Esophagus muscularis mucosa (tissue), 4 donors: ENCODE measurements at regions not wholly inside any gene's neighbourhood (a gene's known extent, or its start where the extent isn't known, plus 50 kb on each side); places are given as distances from the start of the nearest gene placed in this dataset.

Experiments used
- DNase-seq: peaks from one replicate; pipeline ENCODE4 v3.0.0-alpha.2; 2017; ENCODE audit errors: extremely low spot score
- H3K27ac ChIP-seq, 4 donors: fragments of 200-600 bp; sonication (generic); replicated peaks in 1 of 4; 1 replicate in 3 of 4; 2 replicates in 1 of 4; pipeline ENCODE4 v1.5.1; 2016 to 2019; ENCODE audit warnings: mild to moderate bottlenecking in 1 of 4
- H3K27me3 ChIP-seq, 4 donors: fragments of 200-600 bp; sonication (generic); one replicate each; pipeline versions ENCODE4 v1.5.1 to v1.6.0; 2016 to 2019
- H3K36me3 ChIP-seq, 4 donors: fragments of 200-600 bp; sonication (generic); one replicate each; pipeline ENCODE4 v1.5.1; 2016 to 2019
- H3K4me1 ChIP-seq, 4 donors: fragments of 200-600 bp; sonication (generic); one replicate each; pipeline ENCODE4 v1.5.1; 2016 to 2019
- H3K4me3 ChIP-seq, 4 donors: fragments of 200-600 bp; sonication (generic); 1 replicate in 2 of 4; 2 replicates in 2 of 4; pipeline ENCODE4 v1.5.1; 2016 to 2019; ENCODE audit warnings: mild to moderate bottlenecking in 4 of 4, moderate library complexity in 1 of 4
- H3K9me3 ChIP-seq, 4 donors: fragments of 200-600 bp; sonication (generic); 1 replicate in 3 of 4; 2 replicates in 1 of 4; pipeline ENCODE4 v1.5.1; 2016 to 2019
- EP300 ChIP-seq: sonication (generic); formaldehyde crosslinking; IDR thresholded peaks from one replicate; pipeline ENCODE4 v1.6.1; 2017; ENCODE audit warnings: antibody characterized with exemption
- POLR2A ChIP-seq: fragments of 450-650 bp; IDR thresholded peaks from one replicate; pipeline ENCODE4 v1.6.1; 2017; ENCODE audit warnings: antibody characterized with exemption, moderate library complexity, mild to moderate bottlenecking, low read depth
- POLR2AphosphoS5 ChIP-seq, 2 donors: sonication (generic); formaldehyde crosslinking; IDR thresholded peaks; one replicate each; pipeline ENCODE4 v1.6.1; 2017; ENCODE audit warnings: antibody characterized with exemption in 2 of 2
- WGBS: methylation state at CpG from one replicate; pipeline ENCODE4 v1.1.5; 2018; 5-methylcytosine and 5-hydroxymethylcytosine counted together
- intact Hi-C: fragments of 100-400 bp; cut with DNase I; formaldehyde crosslinking; loops from one replicate; pipeline ENCODE4 v1.15.1; 2023
- TF ChIP-seq, protein P1 (sequence below), 3 experiments: fragments of 200-600 bp in 2 of 3; fragments of 450-650 bp in 1 of 3; sonication (generic) in 2 of 3; IDR thresholded peaks; one replicate each; pipeline ENCODE4 v1.5.1; 2017 to 2019; ENCODE audit warnings: antibody characterized with exemption in 3 of 3, mild to moderate bottlenecking in 2 of 3, moderate library complexity in 1 of 3

DNA sequence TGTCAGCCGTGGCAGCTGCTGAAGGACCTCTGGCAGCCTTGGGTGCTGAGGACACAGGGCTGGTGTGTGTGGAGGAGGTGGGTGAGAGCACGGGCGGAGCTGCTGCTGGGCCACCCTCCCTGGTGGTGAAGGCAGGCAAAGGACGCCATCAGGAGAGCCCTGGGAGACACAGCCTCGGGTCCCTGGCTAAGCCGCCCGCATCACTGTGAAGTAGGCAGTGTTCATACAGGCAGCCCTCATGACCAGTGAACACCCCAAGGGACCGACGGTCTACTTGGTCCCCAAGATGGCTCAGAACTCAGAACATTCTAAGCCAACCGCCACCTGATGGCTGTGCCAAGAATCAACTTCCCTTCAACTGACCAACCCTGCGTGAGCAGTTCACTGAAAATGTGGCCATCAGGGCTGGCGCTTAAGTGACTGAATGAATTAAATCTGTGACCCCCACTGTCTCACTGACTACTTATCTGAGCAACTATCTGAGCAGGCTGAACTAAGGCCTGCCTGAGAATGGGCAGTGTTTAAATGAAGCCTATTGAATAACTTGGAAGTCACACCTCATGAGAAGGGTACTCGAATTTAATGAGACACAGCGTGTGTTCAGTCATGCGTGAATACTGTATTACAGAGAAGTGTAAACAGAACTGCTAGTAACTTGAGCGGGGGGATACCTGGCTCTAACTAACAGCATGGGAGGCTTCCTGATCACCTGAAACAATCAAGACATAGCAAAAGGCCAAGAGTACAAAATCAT is 54.7 kb upstream of the SIMC1 start:
- TF ChIP-seq, protein P1, sequence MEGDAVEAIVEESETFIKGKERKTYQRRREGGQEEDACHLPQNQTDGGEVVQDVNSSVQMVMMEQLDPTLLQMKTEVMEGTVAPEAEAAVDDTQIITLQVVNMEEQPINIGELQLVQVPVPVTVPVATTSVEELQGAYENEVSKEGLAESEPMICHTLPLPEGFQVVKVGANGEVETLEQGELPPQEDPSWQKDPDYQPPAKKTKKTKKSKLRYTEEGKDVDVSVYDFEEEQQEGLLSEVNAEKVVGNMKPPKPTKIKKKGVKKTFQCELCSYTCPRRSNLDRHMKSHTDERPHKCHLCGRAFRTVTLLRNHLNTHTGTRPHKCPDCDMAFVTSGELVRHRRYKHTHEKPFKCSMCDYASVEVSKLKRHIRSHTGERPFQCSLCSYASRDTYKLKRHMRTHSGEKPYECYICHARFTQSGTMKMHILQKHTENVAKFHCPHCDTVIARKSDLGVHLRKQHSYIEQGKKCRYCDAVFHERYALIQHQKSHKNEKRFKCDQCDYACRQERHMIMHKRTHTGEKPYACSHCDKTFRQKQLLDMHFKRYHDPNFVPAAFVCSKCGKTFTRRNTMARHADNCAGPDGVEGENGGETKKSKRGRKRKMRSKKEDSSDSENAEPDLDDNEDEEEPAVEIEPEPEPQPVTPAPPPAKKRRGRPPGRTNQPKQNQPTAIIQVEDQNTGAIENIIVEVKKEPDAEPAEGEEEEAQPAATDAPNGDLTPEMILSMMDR (IDR thresholded peaks at IDR 0.05) = no peak
- TF ChIP-seq EP300 = no peak
- no peak for TF ChIP-seq POLR2A
- TF ChIP-seq POLR2AphosphoS5 (IDR thresholded peaks at IDR 0.05) = no peak
- no peaks in the 10 kb centered on the region for H3K4me1 ChIP-seq
- WGBS = 74% methylated on average over 6 of the region's 16 CpGs
- H3K4me3 ChIP-seq = no peak overlapping the region
- no peaks in the 10 kb centered on the region for H3K36me3 ChIP-seq
- H3K27me3 ChIP-seq = peaks cover 0 to 9% (median 0%) of the 10 kb centered on the region in 4 donors
- no peak for DNase-seq
- H3K9me3 ChIP-seq = no peaks in the 10 kb centered on the region
- intact Hi-C loops = no loop called here
- H3K27ac ChIP-seq = no peak overlapping the region

DNA sequence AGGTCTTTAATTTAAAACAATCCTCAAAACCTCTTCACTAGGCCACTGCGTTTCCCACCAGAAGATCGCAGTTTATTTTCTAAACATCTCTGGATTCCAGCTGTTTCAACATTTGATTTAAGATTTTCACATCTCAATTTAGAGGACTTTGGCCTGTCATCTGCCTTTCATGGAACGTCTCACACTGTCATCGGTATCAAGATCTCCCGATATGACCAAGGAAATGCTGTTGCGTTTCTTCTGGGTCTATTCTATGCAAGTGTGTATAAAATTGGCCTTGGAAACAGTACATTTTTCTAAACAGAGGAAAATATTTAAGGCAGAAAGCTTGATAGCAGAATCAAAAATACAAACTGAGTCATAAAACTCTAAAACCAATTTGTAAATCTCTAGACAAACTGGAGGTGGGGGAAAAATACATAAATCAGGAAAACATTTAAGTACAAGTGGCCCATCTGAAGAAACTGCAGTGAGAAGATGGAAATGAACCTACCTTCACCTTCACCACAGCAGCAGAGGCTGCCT is 53.6 kb upstream of the SIMC1 start:
- no peaks in the 10 kb centered on the region for H3K4me1 ChIP-seq
- H3K4me3 ChIP-seq = no peak overlapping the region
- no peaks in the 10 kb centered on the region for H3K36me3 ChIP-seq
- no peak overlapping the region for H3K27ac ChIP-seq
- no peak for TF ChIP-seq POLR2A
- no peak for TF ChIP-seq POLR2AphosphoS5 (IDR thresholded peaks at IDR 0.05)
- TF ChIP-seq EP300 = no peak
- TF ChIP-seq, protein P1 (IDR thresholded peaks at IDR 0.05) = no peak
- H3K9me3 ChIP-seq = no peaks in the 10 kb centered on the region
- DNase-seq = no peak
- no peaks in the 10 kb centered on the region for H3K27me3 ChIP-seq
- intact Hi-C loops = no loop called here
- WGBS = 88% methylated on average over 6 of the region's 6 CpGs

DNA sequence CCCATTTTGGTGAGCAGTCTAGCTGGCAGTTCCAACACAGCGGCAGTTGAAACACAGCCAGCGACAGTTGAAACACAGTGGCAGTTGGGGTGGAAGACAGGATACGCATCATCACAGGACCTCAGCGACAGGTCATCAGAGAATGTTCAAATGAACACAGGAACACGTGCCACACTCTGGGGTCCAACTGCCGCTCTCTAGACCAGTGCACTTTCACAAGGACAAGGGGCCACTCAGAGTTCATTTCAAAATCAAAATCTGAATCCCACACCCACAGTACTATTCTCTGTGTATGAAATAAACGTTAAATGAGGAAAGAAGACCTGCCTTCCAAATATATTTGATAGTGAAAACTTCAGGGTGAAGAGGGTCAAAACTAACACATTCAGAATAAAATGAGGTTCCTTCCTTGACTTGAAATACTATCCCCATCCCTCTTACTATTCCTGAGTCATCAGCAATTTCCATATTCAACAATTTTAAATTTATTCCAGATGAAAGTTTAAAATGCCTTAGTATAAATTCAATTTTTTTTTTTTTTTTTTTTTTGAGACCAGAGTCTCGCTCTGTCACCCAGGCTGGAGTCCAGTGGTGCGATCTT is 53.0 kb upstream of the SIMC1 start:
- intact Hi-C loops = no loop called here
- Histone ChIP-seq H3K27ac (no peak overlapping the region), H3K4me1 (no peaks in the 10 kb centered on the region), H3K27me3 (no peaks in the 10 kb centered on the region), H3K9me3 (no peaks in the 10 kb centered on the region), H3K4me3 (no peak overlapping the region), H3K36me3 (no peaks in the 10 kb centered on the region)
- no peak for TF ChIP-seq POLR2A
- TF ChIP-seq, protein P1 (IDR thresholded peaks at IDR 0.05) = no peak
- TF ChIP-seq POLR2AphosphoS5 (IDR thresholded peaks at IDR 0.05) = no peak
- no peak for TF ChIP-seq EP300
- no peak for DNase-seq
- WGBS = 63% methylated on average over 9 of the region's 9 CpGs

DNA sequence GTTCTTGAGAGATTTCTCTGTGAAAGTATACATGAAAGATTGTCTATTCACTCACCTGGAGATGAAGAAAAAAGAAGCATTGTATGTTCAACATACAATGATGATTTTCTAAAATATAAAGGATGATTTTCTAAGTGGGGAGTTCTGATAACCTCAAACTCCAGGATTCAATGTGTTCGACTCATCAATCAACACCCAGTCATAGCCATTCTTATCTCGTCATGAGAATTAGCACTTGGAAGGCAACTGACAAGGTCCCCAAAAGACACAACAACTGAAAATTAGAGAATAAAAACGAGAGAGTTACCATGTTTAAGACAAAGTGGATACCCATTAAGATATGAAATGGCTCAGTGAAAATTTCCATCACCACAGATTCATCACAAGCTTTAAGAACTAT is 52.1 kb upstream of the SIMC1 start:
- Histone ChIP-seq H3K4me1 (no peaks in the 10 kb centered on the region), H3K36me3 (no peaks in the 10 kb centered on the region), H3K4me3 (no peak overlapping the region), H3K27ac (no peak overlapping the region), H3K27me3 (peaks cover 0 to 5% (median 0%) of the 10 kb centered on the region in 4 donors), H3K9me3 (no peaks in the 10 kb centered on the region)
- 88% methylated on average over 3 of the region's 3 CpGs for WGBS
- intact Hi-C loops = no loop called here
- no peak for DNase-seq
- TF ChIP-seq POLR2A = no peak
- TF ChIP-seq, protein P1 (IDR thresholded peaks at IDR 0.05) = no peak
- no peak for TF ChIP-seq POLR2AphosphoS5 (IDR thresholded peaks at IDR 0.05)
- no peak for TF ChIP-seq EP300
